Activated CD4-positive, alpha-beta memory T cell treated with anti-CD3 and anti-CD28 coated beads for 36 hours (primary cell): ENCODE measurements at regions not wholly inside any gene's neighbourhood (a gene's known extent, or its start where the extent isn't known, plus 50 kb on each side); places are given as distances from the start of the nearest gene placed in this dataset.
"Not testable (repeated sequence)": the region's sequence is repeated elsewhere in the genome, so short reads cannot be mapped to it uniquely, and the experiment has no call there.

ENCODE experiments used
- CTCF ChIA-PET: fragments of 350-600 bp; sonication (Branson Sonifier 250); formaldehyde crosslinking; loops from one replicate; lab custom pipeline; 2021; ENCODE audit warnings: antibody characterized with exemption, inconsistent platforms; lab: Charles Lee
- POLR2A ChIA-PET: fragments of 350-600 bp; sonication (Branson Sonifier 250); formaldehyde crosslinking; loops from one replicate; lab custom pipeline; 2021; ENCODE audit warnings: antibody characterized with exemption; lab: Charles Lee
- DNase-seq: peaks from one replicate; pipeline ENCODE4 v3.0.0-alpha.2; 2020
- H3K27ac Mint-ChIP-seq: one replicate; pipeline ENCODE4 v1.8.0; 2021; ENCODE audit warnings: mixed read lengths
- H3K27me3 Mint-ChIP-seq: one replicate; pipeline ENCODE4 v1.8.0; 2021; ENCODE audit warnings: mixed read lengths
- H3K36me3 Mint-ChIP-seq: one replicate; pipeline ENCODE4 v1.8.0; 2021; ENCODE audit warnings: mixed read lengths
- H3K4me1 Mint-ChIP-seq: one replicate; pipeline ENCODE4 v1.8.0; 2021; ENCODE audit warnings: low read depth, mixed read lengths
- H3K4me3 Mint-ChIP-seq: one replicate; pipeline ENCODE4 v1.8.0; 2021; ENCODE audit warnings: mild to moderate bottlenecking, mixed read lengths
- H3K9me3 Mint-ChIP-seq: one replicate; pipeline ENCODE4 v1.8.0; 2021; ENCODE audit warnings: mixed read lengths
- intact Hi-C: fragments of 100-400 bp; cut with micrococcal nuclease; formaldehyde crosslinking; loops from one replicate; pipeline ENCODE4 v1.15.1; 2023

DNA sequence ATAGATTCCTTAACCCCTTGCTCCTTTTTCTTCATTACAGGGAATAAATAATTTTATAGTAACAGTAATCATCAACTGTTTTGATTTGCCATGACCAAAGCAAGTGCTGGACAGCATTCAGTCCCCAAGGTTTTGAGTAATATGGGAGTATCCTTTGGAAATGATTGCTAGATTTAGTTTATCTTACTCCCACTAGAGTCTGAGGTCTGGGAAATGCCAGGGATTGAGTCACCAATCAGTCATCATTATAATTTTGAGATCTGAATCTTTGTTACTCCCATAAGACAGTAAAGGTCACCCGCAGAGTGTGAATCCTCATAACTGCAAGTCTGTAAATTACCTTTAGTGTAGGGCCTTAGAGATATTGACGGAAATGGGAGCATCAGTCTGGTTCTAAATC lies 133.7 kb upstream of the SEMA3E start:
- H3K27me3 Mint-ChIP-seq = no peaks in the 10 kb centered on the region
- POLR2A ChIA-PET = no interaction called here
- H3K4me3 Mint-ChIP-seq = no peak overlapping the region
- intact Hi-C loops = no loop called here
- no peak for DNase-seq
- H3K4me1 Mint-ChIP-seq = no peaks in the 10 kb centered on the region
- no peaks in the 10 kb centered on the region for H3K9me3 Mint-ChIP-seq
- H3K27ac Mint-ChIP-seq = no peak overlapping the region
- CTCF ChIA-PET = no interaction called here
- H3K36me3 Mint-ChIP-seq = no peaks in the 10 kb centered on the region

DNA sequence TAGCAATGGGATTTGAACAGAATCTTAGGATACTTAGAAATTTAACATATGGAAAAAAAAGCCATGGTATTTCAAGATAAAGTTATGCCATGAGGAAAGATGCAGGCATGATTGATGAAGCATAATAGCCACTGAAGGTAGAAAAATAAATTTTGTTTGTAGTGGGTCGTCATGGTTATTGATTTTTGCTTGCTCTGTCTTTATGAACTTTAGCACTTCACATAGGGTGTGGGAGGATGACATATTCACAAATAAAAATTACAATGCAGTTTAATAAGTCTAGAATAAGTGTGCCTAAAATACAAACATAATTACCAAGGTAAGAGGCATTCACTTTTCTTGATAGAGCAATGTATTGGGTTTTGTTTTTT lies 129.1 kb upstream of the SEMA3E start:
- H3K27ac Mint-ChIP-seq = no peak overlapping the region
- H3K4me1 Mint-ChIP-seq = no peaks in the 10 kb centered on the region
- POLR2A ChIA-PET = no interaction called here
- H3K4me3 Mint-ChIP-seq = no peak overlapping the region
- CTCF ChIA-PET = no interaction called here
- intact Hi-C loops = no loop called here
- peaks cover 8% of the 10 kb centered on the region for H3K9me3 Mint-ChIP-seq
- H3K27me3 Mint-ChIP-seq = no peaks in the 10 kb centered on the region
- no peaks in the 10 kb centered on the region for H3K36me3 Mint-ChIP-seq
- DNase-seq = no peak

GRCh38 chr7:83777406-83778072 lies 128.6 kb upstream of the SEMA3E start:
- Mint-ChIP-seq H3K4me1 (no peaks in the 10 kb centered on the region), H3K27ac (no peak overlapping the region), H3K9me3 (peaks cover 8% of the 10 kb centered on the region), H3K27me3 (no peaks in the 10 kb centered on the region), H3K36me3 (no peaks in the 10 kb centered on the region), H3K4me3 (no peak overlapping the region)
- POLR2A ChIA-PET = no interaction called here
- CTCF ChIA-PET = no interaction called here
- DNase-seq = no peak
- intact Hi-C loops = no loop called here

DNA sequence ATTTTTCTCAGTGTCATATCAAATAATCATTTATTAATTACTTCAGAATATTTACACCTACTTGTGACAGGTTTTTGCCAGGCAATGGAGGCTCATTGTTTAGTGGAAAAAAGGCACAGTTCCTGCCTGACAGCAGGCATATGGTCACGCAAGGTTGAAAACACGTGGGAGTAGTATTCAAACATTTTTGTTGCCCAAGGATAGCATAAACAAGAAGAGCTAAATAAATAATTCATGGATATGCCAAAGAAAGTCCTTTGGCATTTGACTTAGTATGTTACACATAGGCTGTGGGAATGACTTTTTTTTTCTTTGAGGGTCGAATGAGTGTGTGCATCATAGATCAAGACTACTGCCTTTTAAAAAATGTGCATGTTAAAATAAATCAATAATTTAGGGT lies 120.5 kb upstream of the SEMA3E start:
- H3K9me3 Mint-ChIP-seq = peaks cover 7% of the 10 kb centered on the region
- no peaks in the 10 kb centered on the region for H3K27me3 Mint-ChIP-seq
- CTCF ChIA-PET = no interaction called here
- no peak overlapping the region for H3K4me3 Mint-ChIP-seq
- no peaks in the 10 kb centered on the region for H3K36me3 Mint-ChIP-seq
- H3K27ac Mint-ChIP-seq = no peak overlapping the region
- intact Hi-C loops = no loop called here
- no peaks in the 10 kb centered on the region for H3K4me1 Mint-ChIP-seq
- POLR2A ChIA-PET = no interaction called here
- no peak for DNase-seq

GRCh38 chr7:83751217-83751616 lies 102.3 kb upstream of the SEMA3E start:
- H3K4me3 Mint-ChIP-seq = no peak overlapping the region
- CTCF ChIA-PET = no interaction called here
- DNase-seq = no peak
- H3K36me3 Mint-ChIP-seq = no peaks in the 10 kb centered on the region
- no peak overlapping the region for H3K27ac Mint-ChIP-seq
- intact Hi-C loops = no loop called here
- H3K9me3 Mint-ChIP-seq = peaks cover 4% of the 10 kb centered on the region
- H3K4me1 Mint-ChIP-seq = no peaks in the 10 kb centered on the region
- POLR2A ChIA-PET = no interaction called here
- H3K27me3 Mint-ChIP-seq = no peaks in the 10 kb centered on the region

DNA sequence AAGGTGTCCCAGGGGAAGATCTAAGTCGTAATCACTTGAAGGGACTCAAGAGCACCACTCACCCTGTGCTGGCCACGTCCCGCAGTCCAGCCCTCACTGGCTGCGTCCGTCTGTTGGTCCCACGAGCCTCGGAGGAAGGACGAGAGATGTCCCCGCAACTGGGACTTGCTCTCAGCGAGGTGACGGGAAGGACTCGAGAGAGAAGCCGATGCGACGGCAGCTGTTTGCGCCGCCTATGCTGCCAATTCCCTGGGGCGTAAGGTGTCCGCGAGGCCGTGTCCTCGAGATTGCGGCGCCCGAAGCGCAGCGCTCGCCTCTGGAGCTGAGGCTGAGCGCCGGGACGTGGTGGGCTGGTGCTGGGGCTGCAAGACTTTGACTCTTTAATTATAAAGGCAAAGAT lies 100.6 kb upstream of the SEMA3E start:
- no peak for DNase-seq
- intact Hi-C loops = no loop called here
- Mint-ChIP-seq H3K4me3 (no peak overlapping the region), H3K4me1 (no peaks in the 10 kb centered on the region), H3K9me3 (peaks cover 4% of the 10 kb centered on the region), H3K27me3 (no peaks in the 10 kb centered on the region), H3K36me3 (no peaks in the 10 kb centered on the region), H3K27ac (no peak overlapping the region)
- ChIA-PET POLR2A (no interaction called here), CTCF (no interaction called here)

DNA sequence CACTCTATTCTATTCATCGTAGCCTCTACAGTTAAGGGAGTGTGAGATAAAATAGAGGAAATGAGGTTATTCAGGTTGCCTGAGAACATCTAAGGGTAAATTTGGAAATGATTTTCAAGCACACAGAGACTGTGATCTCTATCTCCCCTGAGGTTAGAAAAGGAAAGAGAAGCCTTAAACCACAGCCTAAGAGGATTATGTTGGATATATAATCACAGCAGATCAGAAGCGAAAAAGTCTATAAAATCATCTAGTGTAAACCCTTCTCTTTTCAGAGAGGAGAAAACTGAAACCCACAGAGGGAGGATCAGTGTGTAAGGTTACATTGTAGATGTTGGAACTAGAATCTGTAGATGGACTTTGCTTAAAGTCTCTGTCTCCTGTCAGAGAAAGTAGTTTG lies 90.6 kb upstream of the SEMA3E start:
- ChIA-PET CTCF (no interaction called here), POLR2A (no interaction called here)
- H3K27me3 Mint-ChIP-seq = no peaks in the 10 kb centered on the region
- H3K36me3 Mint-ChIP-seq = no peaks in the 10 kb centered on the region
- H3K9me3 Mint-ChIP-seq = peaks cover 3% of the 10 kb centered on the region
- H3K4me1 Mint-ChIP-seq = no peaks in the 10 kb centered on the region
- H3K27ac Mint-ChIP-seq = no peak overlapping the region
- no peak overlapping the region for H3K4me3 Mint-ChIP-seq
- intact Hi-C loops = no loop called here
- no peak for DNase-seq

DNA sequence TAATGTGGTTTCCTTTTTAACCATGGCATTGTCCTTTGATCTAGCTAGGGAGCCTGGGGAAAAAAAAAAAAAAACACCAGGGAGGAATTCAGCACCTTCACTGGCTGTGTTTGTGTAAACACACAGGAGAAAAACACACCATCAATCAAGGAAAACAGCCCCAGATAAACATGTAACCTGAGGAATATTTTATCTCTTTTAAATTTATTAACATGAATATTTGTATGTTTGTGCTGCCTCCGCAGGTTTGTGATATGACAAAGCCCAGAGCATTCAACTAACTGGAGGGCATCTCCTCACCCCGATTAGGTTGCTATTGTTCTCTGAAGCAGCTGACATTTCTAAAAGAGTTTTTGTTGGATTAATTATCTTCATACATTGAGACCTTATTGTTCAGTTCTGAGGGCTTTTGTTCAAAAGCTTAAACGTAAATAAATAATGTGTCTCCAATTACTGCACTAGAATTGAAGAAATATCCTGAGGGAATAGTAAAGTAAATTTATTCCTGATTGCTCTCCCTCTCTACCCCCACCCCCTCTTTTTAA lies 89.4 kb upstream of the SEMA3E start:
- H3K27ac Mint-ChIP-seq = no peak overlapping the region
- no peaks in the 10 kb centered on the region for H3K27me3 Mint-ChIP-seq
- H3K4me3 Mint-ChIP-seq = no peak overlapping the region
- peaks cover 3% of the 10 kb centered on the region for H3K9me3 Mint-ChIP-seq
- POLR2A ChIA-PET = no interaction called here
- no peaks in the 10 kb centered on the region for H3K36me3 Mint-ChIP-seq
- H3K4me1 Mint-ChIP-seq = no peaks in the 10 kb centered on the region
- CTCF ChIA-PET = no interaction called here
- no peak for DNase-seq
- intact Hi-C loops = no loop called here

DNA sequence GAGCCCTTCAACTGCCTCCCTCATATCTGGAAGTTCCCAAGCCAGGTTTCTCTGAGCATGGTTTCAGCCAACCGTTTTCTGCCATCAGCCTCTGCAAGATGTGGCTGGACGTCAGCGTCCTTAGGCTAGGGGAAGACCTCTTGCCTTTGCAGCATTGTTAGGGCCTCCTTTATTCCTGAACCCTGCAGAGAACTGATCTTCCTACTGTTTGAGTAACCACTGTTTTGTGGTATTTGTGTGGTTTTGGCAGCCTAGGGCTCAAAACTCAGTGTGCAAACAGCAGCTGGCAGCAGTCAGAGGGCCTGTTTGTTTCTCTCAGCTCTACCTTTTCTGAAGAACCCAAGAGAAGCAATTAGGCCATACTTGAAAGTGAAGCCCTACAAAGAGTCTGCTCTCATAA lies 83.4 kb upstream of the SEMA3E start:
- Mint-ChIP-seq H3K4me1 (no peaks in the 10 kb centered on the region), H3K4me3 (no peak overlapping the region), H3K9me3 (no peaks in the 10 kb centered on the region), H3K27me3 (no peaks in the 10 kb centered on the region), H3K36me3 (no peaks in the 10 kb centered on the region), H3K27ac (no peak overlapping the region)
- intact Hi-C loops = no loop called here
- no peak for DNase-seq
- ChIA-PET POLR2A (no interaction called here), CTCF (no interaction called here)

GRCh38 chr7:83731154-83731553 lies 82.2 kb upstream of the SEMA3E start:
- H3K4me3 Mint-ChIP-seq = no peak overlapping the region
- no peaks in the 10 kb centered on the region for H3K9me3 Mint-ChIP-seq
- CTCF ChIA-PET = interaction anchor here (0.6 kb wide), 1 partner anchor 291 kb away, joined by 4 read pairs; no protein-coding TSS in a partner anchor
- intact Hi-C loops = no loop called here
- no peaks in the 10 kb centered on the region for H3K36me3 Mint-ChIP-seq
- no peaks in the 10 kb centered on the region for H3K4me1 Mint-ChIP-seq
- no peak for DNase-seq
- H3K27ac Mint-ChIP-seq = no peak overlapping the region
- POLR2A ChIA-PET = no interaction called here
- no peaks in the 10 kb centered on the region for H3K27me3 Mint-ChIP-seq

GRCh38 chr7:83716923-83717322 lies 68.0 kb upstream of the SEMA3E start:
- DNase-seq, POLR2A ChIA-PET, intact Hi-C loops, H3K4me1 Mint-ChIP-seq, H3K27ac Mint-ChIP-seq, H3K4me3 Mint-ChIP-seq, H3K27me3 Mint-ChIP-seq, CTCF ChIA-PET, H3K36me3 Mint-ChIP-seq: not testable (repeated sequence)
- H3K9me3 Mint-ChIP-seq = peaks cover 20% of the 10 kb centered on the region

DNA sequence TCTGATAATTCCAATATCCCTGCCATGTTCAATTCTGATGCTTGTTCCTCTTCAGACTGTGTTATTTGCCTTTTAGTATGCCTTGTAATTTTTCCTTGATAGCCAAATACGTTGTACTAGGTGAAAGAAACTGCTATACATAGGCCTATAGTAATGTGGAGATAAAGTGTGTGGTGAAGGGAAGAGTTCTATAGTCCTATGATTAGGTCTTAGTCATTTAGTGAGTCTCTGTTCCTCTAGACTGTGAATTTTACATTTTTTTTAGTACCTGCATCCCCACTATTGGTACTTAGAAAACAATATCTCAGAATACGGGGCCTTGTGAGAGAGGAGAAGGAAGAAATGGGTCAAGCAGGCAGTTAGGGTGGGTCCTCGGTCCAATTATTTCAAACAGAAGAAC lies 59.6 kb upstream of the SEMA3E start:
- H3K27me3 Mint-ChIP-seq = no peaks in the 10 kb centered on the region
- POLR2A ChIA-PET = no interaction called here
- H3K4me1 Mint-ChIP-seq = no peaks in the 10 kb centered on the region
- H3K4me3 Mint-ChIP-seq = no peak overlapping the region
- intact Hi-C loops = no loop called here
- CTCF ChIA-PET = no interaction called here
- no peak for DNase-seq
- H3K9me3 Mint-ChIP-seq = peaks cover 16% of the 10 kb centered on the region
- H3K27ac Mint-ChIP-seq = no peak overlapping the region
- H3K36me3 Mint-ChIP-seq = no peaks in the 10 kb centered on the region

- H3K27me3 Mint-ChIP-seq = no peaks in the 10 kb centered on the region
- no peak overlapping the region for H3K27ac Mint-ChIP-seq
- no peaks in the 10 kb centered on the region for H3K36me3 Mint-ChIP-seq
- peaks cover 5% of the 10 kb centered on the region for H3K9me3 Mint-ChIP-seq
- intact Hi-C loops = no loop called here
- CTCF ChIA-PET = no interaction called here
- POLR2A ChIA-PET = no interaction called here
- DNase-seq = no peak
- H3K4me1 Mint-ChIP-seq = no peaks in the 10 kb centered on the region
- H3K4me3 Mint-ChIP-seq = no peak overlapping the region
Measured at GRCh38 chr7:83704564-83704963, 55.6 kb upstream of the SEMA3E start.
